OCI-LY1 (cell line): ENCODE measurements at regions not wholly inside any gene's neighbourhood (a gene's known extent, or its start where the extent isn't known, plus 50 kb on each side); places are given as distances from the start of the nearest gene placed in this dataset.

ENCODE experiments used
- EZH2 ChIP-seq: fragments of 200-600 bp; sonication (generic), shearing (Covaris generic); IDR thresholded peaks from 2 replicates; pipeline ENCODE4 v1.8.0; 2017; ENCODE audit warnings: borderline replicate concordance, mixed run types, mild to moderate bottlenecking, antibody characterized with exemption, low read length, moderate library complexity, mixed read lengths
- TF ChIP-seq, protein P1 (sequence below): fragments of 200-600 bp; sonication (generic), shearing (Covaris generic); IDR thresholded peaks from 2 replicates; pipeline ENCODE4 v1.5.1; 2017; ENCODE audit warnings: mild to moderate bottlenecking, antibody characterized with exemption, low read length, moderate library complexity, mixed read lengths

DNA sequence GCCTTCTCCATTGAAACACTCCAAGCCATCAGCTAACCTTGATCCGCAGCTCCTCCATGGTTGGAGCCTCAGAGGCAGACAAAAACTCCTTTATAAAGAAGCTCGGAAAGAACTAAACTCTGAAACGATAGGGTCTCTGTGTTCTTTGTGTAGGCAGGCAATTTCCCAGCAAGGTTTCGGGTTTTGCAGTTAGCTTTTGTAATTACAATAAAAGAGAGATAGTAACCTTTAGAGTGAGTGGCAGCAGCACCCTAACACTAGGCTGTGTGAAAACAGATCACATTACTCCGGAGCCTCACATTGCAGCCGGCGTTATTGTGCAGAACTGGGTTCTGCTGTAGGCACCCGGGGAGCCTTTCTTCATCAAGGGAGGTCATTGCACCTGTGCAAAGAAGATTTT lies 115.8 kb upstream of the MAP3K1 start:
- TF ChIP-seq, protein P1, sequence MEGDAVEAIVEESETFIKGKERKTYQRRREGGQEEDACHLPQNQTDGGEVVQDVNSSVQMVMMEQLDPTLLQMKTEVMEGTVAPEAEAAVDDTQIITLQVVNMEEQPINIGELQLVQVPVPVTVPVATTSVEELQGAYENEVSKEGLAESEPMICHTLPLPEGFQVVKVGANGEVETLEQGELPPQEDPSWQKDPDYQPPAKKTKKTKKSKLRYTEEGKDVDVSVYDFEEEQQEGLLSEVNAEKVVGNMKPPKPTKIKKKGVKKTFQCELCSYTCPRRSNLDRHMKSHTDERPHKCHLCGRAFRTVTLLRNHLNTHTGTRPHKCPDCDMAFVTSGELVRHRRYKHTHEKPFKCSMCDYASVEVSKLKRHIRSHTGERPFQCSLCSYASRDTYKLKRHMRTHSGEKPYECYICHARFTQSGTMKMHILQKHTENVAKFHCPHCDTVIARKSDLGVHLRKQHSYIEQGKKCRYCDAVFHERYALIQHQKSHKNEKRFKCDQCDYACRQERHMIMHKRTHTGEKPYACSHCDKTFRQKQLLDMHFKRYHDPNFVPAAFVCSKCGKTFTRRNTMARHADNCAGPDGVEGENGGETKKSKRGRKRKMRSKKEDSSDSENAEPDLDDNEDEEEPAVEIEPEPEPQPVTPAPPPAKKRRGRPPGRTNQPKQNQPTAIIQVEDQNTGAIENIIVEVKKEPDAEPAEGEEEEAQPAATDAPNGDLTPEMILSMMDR = no peak
- TF ChIP-seq EZH2 = no peak
